ENCODE measurements at regions not wholly inside any gene's neighbourhood (a gene's known extent, or its start where the extent isn't known, plus 50 kb on each side); places are given as distances from the start of the nearest gene placed in this dataset.

DNA sequence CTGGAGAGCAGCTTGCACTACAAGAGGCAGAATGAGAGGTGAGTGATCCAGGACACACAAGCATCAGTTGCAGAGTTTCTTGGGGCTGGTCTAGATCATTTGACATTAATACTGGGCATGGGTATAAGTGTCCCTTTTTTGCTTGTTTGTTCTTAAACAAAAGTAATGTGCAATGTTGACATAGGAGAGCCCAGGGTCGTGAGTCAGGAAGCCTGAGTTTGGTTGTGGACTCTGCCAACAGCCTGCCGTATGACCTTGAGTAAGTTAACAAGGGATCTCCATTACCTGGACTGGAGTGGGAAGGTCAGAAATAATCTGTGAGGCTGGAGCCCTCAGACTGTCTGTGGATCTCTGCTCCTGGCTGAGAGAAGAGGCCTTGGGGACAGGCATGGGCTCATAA, 170.3 kb downstream of the KCNA5 start:
- Histone ChIP-seq H3K4me3 (ENCODE audit: low read length in 2 of 2) (no peak overlapping the region), H3K27me3 (ENCODE audit: insufficient read depth, low read length) (no peaks in the 10 kb centered on the region), H3K4me1 (ENCODE audit: insufficient read depth, low read length) (no peaks in the 10 kb centered on the region), H3K27ac (ENCODE audit: low read depth, low read length) (no peak overlapping the region), H3K9me3 (ENCODE audit: control insufficient read depth in 1 of 2, low read length in 2 of 2) (no peaks in the 10 kb centered on the region), H3K36me3 (ENCODE audit: insufficient read depth, low read length) (no peaks in the 10 kb centered on the region)
- POLR2A ChIA-PET (ENCODE audit: partially characterized antibody), result no interaction called here
- Mint-ChIP-seq H3K4me1 (no peaks in the 10 kb centered on the region), H3K36me3 (no peaks in the 10 kb centered on the region), H3K27ac (no peak overlapping the region), H3K27me3 (peaks cover 4 to 6% of the 10 kb centered on the region in 2 donors), H3K4me3 (no peak overlapping the region), H3K9me3 (peaks cover 0 to 3% (median 0%) of the 10 kb centered on the region in 8 donors)
- intact Hi-C loops (cut with micrococcal nuclease), result no loop called here
- CTCF ChIA-PET (ENCODE audit: partially characterized antibody), result no interaction called here
- no peak for DNase-seq

DNA sequence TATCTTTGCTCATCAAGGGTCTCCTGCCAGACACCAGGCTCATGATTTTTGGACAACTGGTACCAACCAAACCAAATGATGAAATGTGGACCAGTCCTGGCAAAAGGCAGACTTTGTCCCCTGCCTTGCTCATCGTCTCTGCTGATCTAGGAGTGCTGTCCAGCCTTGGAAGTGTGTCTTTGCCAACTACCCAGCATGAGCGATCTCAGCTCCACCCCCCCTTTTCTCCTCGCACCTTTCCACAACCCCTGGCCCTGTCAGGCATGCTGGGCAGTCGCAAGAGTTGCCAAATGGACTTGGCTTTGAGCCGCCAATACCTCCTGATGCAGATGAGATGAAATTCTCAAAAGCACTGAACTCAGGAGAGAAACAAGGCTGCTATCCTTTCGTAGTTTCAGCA, 174.3 kb downstream of the KCNA5 start:
- no peak overlapping the region for H3K27ac Mint-ChIP-seq
- no peaks in the 10 kb centered on the region for H3K36me3 ChIP-seq (ENCODE audit: insufficient read depth, low read length)
- DNase-seq, result no peak
- no peaks in the 10 kb centered on the region for H3K27me3 ChIP-seq (ENCODE audit: insufficient read depth, low read length)
- POLR2A ChIA-PET (ENCODE audit: partially characterized antibody), result no interaction called here
- intact Hi-C loops (cut with micrococcal nuclease), result no loop called here
- H3K9me3 ChIP-seq (ENCODE audit: control insufficient read depth in 1 of 2, low read length in 2 of 2), result no peaks in the 10 kb centered on the region
- CTCF ChIA-PET (ENCODE audit: partially characterized antibody), result no interaction called here
- H3K27ac ChIP-seq (ENCODE audit: low read depth, low read length), result no peak overlapping the region
- H3K9me3 Mint-ChIP-seq, result peaks cover 0 to 3% (median 0%) of the 10 kb centered on the region in 8 donors
- no peaks in the 10 kb centered on the region for H3K36me3 Mint-ChIP-seq
- H3K27me3 Mint-ChIP-seq, result peaks cover 3 to 4% of the 10 kb centered on the region in 2 donors
- H3K4me3 ChIP-seq (ENCODE audit: low read length in 2 of 2), result no peak overlapping the region
- H3K4me1 ChIP-seq (ENCODE audit: insufficient read depth, low read length), result peaks cover 9% of the 10 kb centered on the region
- no peak overlapping the region for H3K4me3 Mint-ChIP-seq
- peaks cover 4 to 12% (median 8%) of the 10 kb centered on the region in 4 donors for H3K4me1 Mint-ChIP-seq

DNA sequence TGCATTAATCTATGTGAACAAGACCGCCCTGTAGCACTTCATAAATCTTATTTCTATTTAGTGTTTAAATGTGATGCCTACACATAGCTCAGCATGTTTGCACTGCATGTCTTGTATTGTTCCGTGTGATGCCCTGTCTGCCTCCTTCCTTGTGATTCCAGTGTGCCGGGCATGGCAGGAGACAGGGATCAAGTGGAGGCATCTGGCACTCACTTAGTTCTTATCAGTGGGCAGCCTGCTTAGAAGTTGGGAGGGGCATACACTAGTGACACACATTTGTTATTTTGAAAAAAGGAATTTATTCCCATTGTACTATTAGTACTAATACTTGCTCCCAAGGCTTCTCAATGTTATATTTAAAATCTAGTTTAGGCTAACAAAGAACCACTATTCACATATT, 176.4 kb downstream of the KCNA5 start:
- Histone ChIP-seq H3K27ac (ENCODE audit: low read depth, low read length) (no peak overlapping the region), H3K36me3 (ENCODE audit: insufficient read depth, low read length) (no peaks in the 10 kb centered on the region), H3K4me3 (ENCODE audit: low read length in 2 of 2) (no peak overlapping the region), H3K27me3 (ENCODE audit: insufficient read depth, low read length) (no peaks in the 10 kb centered on the region), H3K9me3 (ENCODE audit: control insufficient read depth in 1 of 2, low read length in 2 of 2) (no peaks in the 10 kb centered on the region), H3K4me1 (ENCODE audit: insufficient read depth, low read length) (peaks cover 9% of the 10 kb centered on the region)
- ChIA-PET CTCF (ENCODE audit: partially characterized antibody) (interaction anchor here (0.9 kb wide), 1 partner anchor 13 kb away, joined by 3 read pairs; no protein-coding TSS in a partner anchor), POLR2A (ENCODE audit: partially characterized antibody) (no interaction called here)
- Mint-ChIP-seq H3K27me3 (peaks cover 4 to 5% of the 10 kb centered on the region in 2 donors), H3K9me3 (peaks cover 0 to 2% (median 0%) of the 10 kb centered on the region in 8 donors), H3K4me1 (peaks cover 4 to 12% (median 8%) of the 10 kb centered on the region in 4 donors), H3K36me3 (no peaks in the 10 kb centered on the region), H3K4me3 (no peak overlapping the region), H3K27ac (no peak overlapping the region)
- intact Hi-C loops (cut with micrococcal nuclease), result no loop called here
- no peak for DNase-seq

DNA sequence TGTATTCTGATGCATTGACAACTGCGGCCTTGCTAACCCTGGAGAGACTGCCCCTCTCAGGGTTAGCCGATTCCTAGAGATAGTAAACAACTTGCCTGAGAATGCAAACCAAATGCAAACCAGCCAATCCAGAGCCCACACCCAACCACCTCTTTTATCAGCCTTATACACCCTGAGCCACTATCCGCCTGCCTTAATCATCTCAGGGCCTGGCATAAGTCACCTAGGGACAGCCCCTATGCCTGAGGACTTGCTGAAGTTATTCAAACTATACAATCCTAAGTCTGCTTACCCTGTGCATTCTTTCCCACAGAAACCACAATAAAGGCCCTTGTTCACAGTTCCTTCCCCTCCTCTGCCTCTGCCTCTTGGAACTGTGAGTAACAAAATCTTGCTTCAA, 177.2 kb downstream of the KCNA5 start:
- POLR2A ChIA-PET (ENCODE audit: partially characterized antibody), result no interaction called here
- CTCF ChIA-PET (ENCODE audit: partially characterized antibody), result interaction anchor here (0.9 kb wide), 1 partner anchor 13 kb away, joined by 3 read pairs; no protein-coding TSS in a partner anchor
- peaks cover 9% of the 10 kb centered on the region for H3K4me1 ChIP-seq (ENCODE audit: insufficient read depth, low read length)
- Mint-ChIP-seq H3K4me1 (peaks cover 4 to 12% (median 8%) of the 10 kb centered on the region in 4 donors), H3K9me3 (peaks cover 0 to 2% (median 0%) of the 10 kb centered on the region in 8 donors), H3K27ac (no peak overlapping the region), H3K27me3 (peaks cover 4 to 5% of the 10 kb centered on the region in 2 donors), H3K36me3 (no peaks in the 10 kb centered on the region), H3K4me3 (no peak overlapping the region)
- H3K9me3 ChIP-seq (ENCODE audit: control insufficient read depth in 1 of 2, low read length in 2 of 2), result no peaks in the 10 kb centered on the region
- no peak overlapping the region for H3K27ac ChIP-seq (ENCODE audit: low read depth, low read length)
- H3K4me3 ChIP-seq (ENCODE audit: low read length in 2 of 2), result no peak overlapping the region
- peak in 3 of 5 donors; percentile 0 to 7 (median 7) for DNase-seq
- intact Hi-C loops (cut with micrococcal nuclease), result no loop called here
- H3K36me3 ChIP-seq (ENCODE audit: insufficient read depth, low read length), result no peaks in the 10 kb centered on the region
- no peaks in the 10 kb centered on the region for H3K27me3 ChIP-seq (ENCODE audit: insufficient read depth, low read length)

DNA sequence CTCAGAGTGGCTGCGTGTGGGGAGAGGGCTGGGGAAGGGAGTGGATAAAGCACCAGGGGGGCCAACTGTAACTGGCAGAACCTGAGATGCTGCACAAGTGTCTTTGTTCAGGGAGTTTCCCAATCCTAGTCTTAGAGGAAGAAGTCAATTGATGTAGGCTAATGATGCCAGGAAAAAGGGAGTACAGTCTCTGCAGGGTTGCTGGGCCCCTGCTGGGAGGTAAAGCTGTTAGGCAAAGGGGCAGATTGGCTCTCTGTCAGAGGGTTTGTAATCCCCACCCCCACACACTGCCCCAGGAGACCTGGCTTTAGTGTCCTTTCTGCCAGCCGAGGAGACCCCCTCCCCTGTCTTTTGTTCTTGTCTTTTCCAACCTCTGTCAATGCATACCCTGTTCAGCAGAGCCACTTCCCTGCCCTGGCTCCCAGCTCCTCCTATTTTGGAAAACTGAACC, 178.4 kb downstream of the KCNA5 start:
- CTCF ChIA-PET (ENCODE audit: partially characterized antibody), result no interaction called here

DNA sequence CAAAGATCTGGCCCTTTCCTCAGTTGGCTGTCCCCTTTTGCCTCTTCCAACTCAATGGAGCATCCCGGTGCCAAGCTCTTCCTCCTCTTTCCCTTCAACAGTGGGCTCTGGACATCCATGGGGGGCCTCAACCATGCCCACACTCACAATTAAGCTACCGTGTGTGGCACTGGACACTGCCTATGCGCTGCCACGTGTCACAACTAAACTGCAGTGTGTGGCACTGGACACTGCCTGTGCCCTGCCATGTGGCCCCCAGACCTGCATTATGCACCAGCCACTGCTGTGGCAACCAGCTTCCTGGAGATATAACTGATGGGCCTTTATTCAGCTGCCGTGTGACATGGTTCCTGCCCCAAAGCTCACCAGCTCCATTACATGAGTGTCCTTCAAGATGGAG, 179.1 kb downstream of the KCNA5 start:
- Mint-ChIP-seq H3K9me3 (peaks cover 0 to 4% (median 0%) of the 10 kb centered on the region in 8 donors), H3K27ac (no peak overlapping the region), H3K4me1 (peaks cover 4 to 12% (median 8%) of the 10 kb centered on the region in 4 donors), H3K36me3 (no peaks in the 10 kb centered on the region), H3K27me3 (peaks cover 1 to 2% of the 10 kb centered on the region in 2 donors), H3K4me3 (no peak overlapping the region)
- H3K9me3 ChIP-seq (ENCODE audit: control insufficient read depth in 1 of 2, low read length in 2 of 2), result no peaks in the 10 kb centered on the region
- no peak for DNase-seq
- POLR2A ChIA-PET (ENCODE audit: partially characterized antibody), result no interaction called here
- H3K4me1 ChIP-seq (ENCODE audit: insufficient read depth, low read length), result peaks cover 9% of the 10 kb centered on the region
- intact Hi-C loops (cut with micrococcal nuclease), result no loop called here
- no peaks in the 10 kb centered on the region for H3K36me3 ChIP-seq (ENCODE audit: insufficient read depth, low read length)
- CTCF ChIA-PET (ENCODE audit: partially characterized antibody), result no interaction called here
- H3K4me3 ChIP-seq (ENCODE audit: low read length in 2 of 2), result no peak overlapping the region
- H3K27me3 ChIP-seq (ENCODE audit: insufficient read depth, low read length), result no peaks in the 10 kb centered on the region
- no peak overlapping the region for H3K27ac ChIP-seq (ENCODE audit: low read depth, low read length)

More for the DNA sequence above, 178.4 kb downstream of the KCNA5 start:
- intact Hi-C loops (cut with micrococcal nuclease), result no loop called here
- Mint-ChIP-seq H3K27ac (no peak overlapping the region), H3K36me3 (no peaks in the 10 kb centered on the region), H3K27me3 (peaks cover 4 to 5% of the 10 kb centered on the region in 2 donors), H3K4me3 (no peak overlapping the region), H3K4me1 (peaks cover 4 to 12% (median 8%) of the 10 kb centered on the region in 4 donors), H3K9me3 (peaks cover 0 to 2% (median 0%) of the 10 kb centered on the region in 8 donors)
- no peak overlapping the region for H3K4me3 ChIP-seq (ENCODE audit: low read length in 2 of 2)
- no peak for DNase-seq
- no peaks in the 10 kb centered on the region for H3K9me3 ChIP-seq (ENCODE audit: control insufficient read depth in 1 of 2, low read length in 2 of 2)
- H3K36me3 ChIP-seq (ENCODE audit: insufficient read depth, low read length), result no peaks in the 10 kb centered on the region
- H3K4me1 ChIP-seq (ENCODE audit: insufficient read depth, low read length), result peaks cover 9% of the 10 kb centered on the region
- H3K27me3 ChIP-seq (ENCODE audit: insufficient read depth, low read length), result no peaks in the 10 kb centered on the region
- no peak overlapping the region for H3K27ac ChIP-seq (ENCODE audit: low read depth, low read length)
- POLR2A ChIA-PET (ENCODE audit: partially characterized antibody), result no interaction called here

DNA sequence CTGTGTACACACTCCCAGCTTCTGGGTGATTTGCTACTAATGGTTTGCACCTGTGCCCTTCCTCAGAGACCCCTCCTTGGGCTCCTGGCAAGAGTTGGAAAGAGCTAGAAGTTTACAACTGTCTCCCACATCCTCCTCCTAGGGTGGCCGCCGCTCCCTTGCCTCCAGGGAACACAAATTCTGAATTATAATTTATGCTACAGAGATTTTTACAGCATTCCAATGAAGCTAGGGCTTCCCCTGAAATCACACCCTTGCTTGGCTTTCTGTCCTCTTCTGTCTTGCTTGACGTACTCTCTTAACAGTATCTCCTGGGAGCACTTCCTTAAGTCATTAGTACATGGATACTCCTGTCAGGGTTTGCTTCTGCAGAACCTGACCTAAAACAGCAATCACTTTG, 180.2 kb downstream of the KCNA5 start:
- Mint-ChIP-seq H3K9me3 (peaks cover 0 to 9% (median 2%) of the 10 kb centered on the region in 8 donors), H3K4me1 (peaks cover 4 to 12% (median 8%) of the 10 kb centered on the region in 4 donors), H3K27ac (no peak overlapping the region), H3K36me3 (no peaks in the 10 kb centered on the region), H3K4me3 (no peak overlapping the region), H3K27me3 (peaks cover 1 to 2% of the 10 kb centered on the region in 2 donors)
- ChIA-PET POLR2A (ENCODE audit: partially characterized antibody) (no interaction called here), CTCF (ENCODE audit: partially characterized antibody) (no interaction called here)
- Histone ChIP-seq H3K4me1 (ENCODE audit: insufficient read depth, low read length) (peaks cover 9% of the 10 kb centered on the region), H3K27me3 (ENCODE audit: insufficient read depth, low read length) (no peaks in the 10 kb centered on the region), H3K9me3 (ENCODE audit: control insufficient read depth in 1 of 2, low read length in 2 of 2) (no peaks in the 10 kb centered on the region), H3K27ac (ENCODE audit: low read depth, low read length) (no peak overlapping the region), H3K36me3 (ENCODE audit: insufficient read depth, low read length) (no peaks in the 10 kb centered on the region), H3K4me3 (ENCODE audit: low read length in 2 of 2) (no peak overlapping the region)
- DNase-seq, result no peak
- intact Hi-C loops (cut with micrococcal nuclease), result no loop called here

DNA sequence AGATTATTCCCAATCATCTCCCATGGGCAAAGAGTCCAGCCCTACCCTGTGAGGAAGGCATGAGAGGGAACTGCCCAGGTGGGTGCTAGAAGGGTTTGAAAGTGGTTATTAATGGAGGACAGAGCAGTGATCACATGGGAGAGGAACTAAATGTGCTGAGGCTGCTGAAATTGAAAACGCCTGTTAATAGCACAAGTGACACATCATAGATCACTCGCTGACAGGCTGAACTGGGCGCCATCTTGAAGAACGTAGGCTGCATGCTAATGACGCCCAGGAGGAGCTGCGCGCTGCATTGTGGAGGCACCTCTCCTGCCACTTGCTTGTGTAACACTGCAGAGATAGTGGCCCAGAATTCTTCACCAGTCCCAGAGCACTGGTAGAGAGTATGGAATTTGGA, 182.9 kb downstream of the KCNA5 start:
- H3K9me3 Mint-ChIP-seq, result peaks cover 0 to 11% (median 3%) of the 10 kb centered on the region in 8 donors
- H3K27me3 Mint-ChIP-seq, result peaks cover 2 to 4% of the 10 kb centered on the region in 2 donors
- H3K27me3 ChIP-seq (ENCODE audit: insufficient read depth, low read length), result no peaks in the 10 kb centered on the region
- peaks cover 0 to 3% (median under 1%) of the 10 kb centered on the region in 4 donors for H3K4me1 Mint-ChIP-seq
- peaks cover 1% of the 10 kb centered on the region for H3K4me1 ChIP-seq (ENCODE audit: insufficient read depth, low read length)
- no peak overlapping the region for H3K4me3 ChIP-seq (ENCODE audit: low read length in 2 of 2)
- ChIA-PET POLR2A (ENCODE audit: partially characterized antibody) (no interaction called here), CTCF (ENCODE audit: partially characterized antibody) (no interaction called here)
- no peak overlapping the region for H3K4me3 Mint-ChIP-seq
- no peaks in the 10 kb centered on the region for H3K36me3 Mint-ChIP-seq
- H3K36me3 ChIP-seq (ENCODE audit: insufficient read depth, low read length), result no peaks in the 10 kb centered on the region
- no peak for DNase-seq
- intact Hi-C loops (cut with micrococcal nuclease), result no loop called here
- H3K9me3 ChIP-seq (ENCODE audit: control insufficient read depth in 1 of 2, low read length in 2 of 2), result no peaks in the 10 kb centered on the region
- no peak overlapping the region for H3K27ac ChIP-seq (ENCODE audit: low read depth, low read length)
- H3K27ac Mint-ChIP-seq, result no peak overlapping the region

Data from CD4-positive, alpha-beta memory T cell (primary cell).